Colonic mucosa (tissue), 4 donors: ENCODE measurements at regions not wholly inside any gene's neighbourhood (a gene's known extent, or its start where the extent isn't known, plus 50 kb on each side); places are given as distances from the start of the nearest gene placed in this dataset.

Source experiments
- DNase-seq: peaks from one replicate; pipeline ENCODE4 v3.0.0-alpha.2; 2020
- H3K27ac ChIP-seq: fragments of 200-600 bp; one replicate; pipeline ENCODE4 v1.8.0; 2021
- H3K27me3 ChIP-seq: fragments of 200-600 bp; one replicate; pipeline ENCODE4 v1.8.0; 2021
- H3K36me3 ChIP-seq: fragments of 200-600 bp; one replicate; pipeline ENCODE4 v1.8.0; 2021
- H3K4me1 ChIP-seq: fragments of 200-600 bp; one replicate; pipeline ENCODE4 v1.8.0; 2021; ENCODE audit warnings: mild to moderate bottlenecking
- H3K4me3 ChIP-seq: fragments of 200-600 bp; one replicate; pipeline ENCODE4 v1.8.0; 2021
- H3K9ac ChIP-seq, 2 donors: one replicate each; pipeline ENCODE4 v1.7.0; 2013; ENCODE audit warnings: control low read depth in 2 of 2, low read depth in 2 of 2, low read length in 2 of 2
- H3K9me3 ChIP-seq: fragments of 200-600 bp; one replicate; pipeline ENCODE4 v1.8.0; 2021
- intact Hi-C: fragments of 100-400 bp; cut with DNase I; formaldehyde crosslinking; loops from one replicate; pipeline ENCODE4 v1.14.1; 2022
- TF ChIP-seq, protein P1 (sequence below): fragments of 200-600 bp; IDR thresholded peaks from one replicate; pipeline ENCODE4 v1.8.0; 2022; ENCODE audit warnings: antibody characterized with exemption, mild to moderate bottlenecking
- donor health status: healthy.
- donor health status: DM: no; HTN: no; CAD: no.
- donor health status: DM: no; HTN: no; CAD: no.

- no peak overlapping the region for H3K9ac ChIP-seq
- H3K4me1 ChIP-seq, result no peaks in the 10 kb centered on the region
- no peak for DNase-seq
- H3K4me3 ChIP-seq, result no peak overlapping the region
- no peak overlapping the region for H3K27ac ChIP-seq
- H3K9me3 ChIP-seq, result no peaks in the 10 kb centered on the region
- intact Hi-C loops, result no loop called here
- H3K27me3 ChIP-seq, result no peaks in the 10 kb centered on the region
- H3K36me3 ChIP-seq, result no peaks in the 10 kb centered on the region
- TF ChIP-seq, protein P1, sequence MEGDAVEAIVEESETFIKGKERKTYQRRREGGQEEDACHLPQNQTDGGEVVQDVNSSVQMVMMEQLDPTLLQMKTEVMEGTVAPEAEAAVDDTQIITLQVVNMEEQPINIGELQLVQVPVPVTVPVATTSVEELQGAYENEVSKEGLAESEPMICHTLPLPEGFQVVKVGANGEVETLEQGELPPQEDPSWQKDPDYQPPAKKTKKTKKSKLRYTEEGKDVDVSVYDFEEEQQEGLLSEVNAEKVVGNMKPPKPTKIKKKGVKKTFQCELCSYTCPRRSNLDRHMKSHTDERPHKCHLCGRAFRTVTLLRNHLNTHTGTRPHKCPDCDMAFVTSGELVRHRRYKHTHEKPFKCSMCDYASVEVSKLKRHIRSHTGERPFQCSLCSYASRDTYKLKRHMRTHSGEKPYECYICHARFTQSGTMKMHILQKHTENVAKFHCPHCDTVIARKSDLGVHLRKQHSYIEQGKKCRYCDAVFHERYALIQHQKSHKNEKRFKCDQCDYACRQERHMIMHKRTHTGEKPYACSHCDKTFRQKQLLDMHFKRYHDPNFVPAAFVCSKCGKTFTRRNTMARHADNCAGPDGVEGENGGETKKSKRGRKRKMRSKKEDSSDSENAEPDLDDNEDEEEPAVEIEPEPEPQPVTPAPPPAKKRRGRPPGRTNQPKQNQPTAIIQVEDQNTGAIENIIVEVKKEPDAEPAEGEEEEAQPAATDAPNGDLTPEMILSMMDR, result no peak
Observed at GRCh38 chr6:148657048-148657447, 89.8 kb upstream of the UST start.

DNA sequence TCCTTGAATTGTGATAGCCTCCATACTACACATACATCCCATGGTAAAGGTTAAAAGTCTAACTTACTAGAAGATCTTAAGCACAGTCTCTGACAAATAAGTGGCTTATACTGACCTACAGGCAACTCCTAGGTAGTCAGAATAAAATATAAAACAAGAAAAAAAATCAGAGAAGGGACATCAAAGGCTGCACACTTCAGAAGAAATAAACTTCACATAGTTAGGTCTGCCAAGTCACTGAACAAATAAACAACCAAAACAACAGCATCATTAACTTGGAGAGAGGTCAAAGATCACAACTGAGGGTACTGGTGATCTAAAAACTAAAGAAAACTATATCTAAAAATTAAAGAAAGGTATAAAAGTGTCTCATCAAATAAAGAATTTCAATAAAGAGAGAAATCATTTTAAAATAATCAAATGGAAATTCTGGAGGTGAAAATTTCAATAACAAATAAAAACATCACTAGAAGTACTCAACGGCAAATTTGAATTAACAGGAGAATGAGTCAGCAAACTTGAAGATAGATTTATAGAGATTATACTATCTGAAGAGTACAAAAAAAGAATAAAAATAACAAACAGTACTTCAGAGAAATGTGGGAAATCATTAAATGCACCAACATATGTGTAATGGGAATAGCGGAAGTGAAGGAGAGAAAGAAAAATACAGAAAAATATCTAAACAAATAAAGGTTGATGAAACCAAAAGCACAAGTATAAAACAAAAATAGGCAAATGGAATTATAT, 88.0 kb upstream of the UST start:
- Histone ChIP-seq H3K36me3 (no peaks in the 10 kb centered on the region), H3K27me3 (no peaks in the 10 kb centered on the region), H3K4me3 (no peak overlapping the region), H3K27ac (no peak overlapping the region), H3K4me1 (no peaks in the 10 kb centered on the region), H3K9ac (no peak overlapping the region), H3K9me3 (no peaks in the 10 kb centered on the region)
- no peak for DNase-seq
- intact Hi-C loops, result no loop called here
- TF ChIP-seq, protein P1, result no peak

DNA sequence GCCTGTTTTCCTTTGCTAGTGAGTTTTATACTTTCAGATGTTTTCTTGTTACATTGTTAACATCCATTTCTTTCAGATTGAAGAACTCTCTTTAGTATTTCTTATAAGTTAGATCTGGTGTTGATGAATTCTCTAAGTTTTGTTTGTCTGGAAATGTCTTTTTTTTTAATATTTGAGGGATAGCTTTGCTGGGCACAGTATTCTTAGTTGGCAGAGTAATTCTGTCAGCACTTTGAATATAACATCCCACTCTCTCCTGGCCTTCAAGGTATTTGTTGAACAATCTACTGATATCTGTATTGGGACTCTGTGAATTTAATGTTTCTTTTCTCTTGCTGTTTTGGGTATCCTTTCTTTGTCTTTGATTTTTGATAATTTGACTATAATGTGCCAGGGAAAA, 79.4 kb upstream of the UST start:
- Histone ChIP-seq H3K27me3 (no peaks in the 10 kb centered on the region), H3K4me3 (no peak overlapping the region), H3K27ac (no peak overlapping the region), H3K4me1 (no peaks in the 10 kb centered on the region), H3K9ac (no peak overlapping the region), H3K36me3 (no peaks in the 10 kb centered on the region), H3K9me3 (no peaks in the 10 kb centered on the region)
- TF ChIP-seq, protein P1, result no peak
- no peak for DNase-seq
- intact Hi-C loops, result no loop called here

- H3K27ac ChIP-seq, result no peak overlapping the region
- H3K9me3 ChIP-seq, result no peaks in the 10 kb centered on the region
- H3K4me1 ChIP-seq, result no peaks in the 10 kb centered on the region
- DNase-seq, result no peak
- intact Hi-C loops, result no loop called here
- no peaks in the 10 kb centered on the region for H3K36me3 ChIP-seq
- H3K27me3 ChIP-seq, result no peaks in the 10 kb centered on the region
- no peak overlapping the region for H3K4me3 ChIP-seq
- TF ChIP-seq, protein P1, result no peak
- no peak overlapping the region for H3K9ac ChIP-seq
Observed at GRCh38 chr6:148671085-148671484, 75.7 kb upstream of the UST start.

DNA sequence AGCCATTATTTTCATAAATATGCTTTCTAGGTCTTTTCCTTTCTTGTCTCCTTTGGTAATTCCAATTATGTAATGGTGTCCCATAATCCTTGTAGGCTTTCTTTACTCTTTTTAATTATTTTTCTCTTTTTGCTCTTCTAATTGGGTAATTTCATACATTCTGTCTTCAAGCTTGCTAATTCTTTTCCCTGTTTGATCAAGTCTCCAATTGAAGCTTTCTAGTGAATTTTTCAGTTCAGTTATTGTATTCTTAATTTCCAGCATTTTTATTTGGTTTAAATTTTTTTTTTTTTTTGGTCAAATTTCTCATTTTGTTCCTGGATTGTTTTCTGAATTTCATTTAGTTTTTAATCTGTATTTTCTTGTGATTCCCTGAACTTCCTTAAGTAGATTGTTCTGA, 74.9 kb upstream of the UST start:
- Histone ChIP-seq H3K9me3 (no peaks in the 10 kb centered on the region), H3K27ac (no peak overlapping the region), H3K27me3 (no peaks in the 10 kb centered on the region), H3K4me3 (no peak overlapping the region), H3K9ac (no peak overlapping the region), H3K4me1 (no peaks in the 10 kb centered on the region), H3K36me3 (no peaks in the 10 kb centered on the region)
- intact Hi-C loops, result no loop called here
- DNase-seq, result no peak
- TF ChIP-seq, protein P1, result no peak
